Neural crest cell (in vitro differentiated cells): ENCODE measurements at regions not wholly inside any gene's neighbourhood (a gene's known extent, or its start where the extent isn't known, plus 50 kb on each side); places are given as distances from the start of the nearest gene placed in this dataset.

Experiments
- DNase-seq: peaks from one replicate; pipeline ENCODE4 v3.0.0; 2021; ENCODE audit warnings: low read depth, mixed read lengths, low spot score
- H3K27ac Mint-ChIP-seq: one replicate; pipeline ENCODE4 v1.8.0; 2021; ENCODE audit warnings: mild to moderate bottlenecking, mixed read lengths; ENCODE audit not compliant: unreplicated experiment
- H3K27me3 Mint-ChIP-seq: 2 replicates; pipeline ENCODE4 v1.8.0; 2021; ENCODE audit warnings: low read depth, mild to moderate bottlenecking, mixed read lengths
- H3K36me3 Mint-ChIP-seq: 2 replicates; pipeline ENCODE4 v1.8.0; 2021; ENCODE audit warnings: low read depth, mild to moderate bottlenecking, mixed read lengths
- H3K4me1 Mint-ChIP-seq: 2 replicates; pipeline ENCODE4 v1.8.0; 2021; ENCODE audit warnings: mixed read lengths
- H3K4me3 Mint-ChIP-seq: one replicate; pipeline ENCODE4 v1.8.0; 2021; ENCODE audit warnings: mild to moderate bottlenecking, mixed read lengths
- H3K9me3 Mint-ChIP-seq: 2 replicates; pipeline ENCODE4 v1.8.0; 2021; ENCODE audit warnings: mixed read lengths
- CTCF ChIP-seq: fragments of 200-600 bp; sonication (generic); conservative IDR thresholded peaks from 2 replicates; pipeline ENCODE4 v1.5.0; 2021; ENCODE audit warnings: antibody characterized with exemption, mild to moderate bottlenecking

DNA sequence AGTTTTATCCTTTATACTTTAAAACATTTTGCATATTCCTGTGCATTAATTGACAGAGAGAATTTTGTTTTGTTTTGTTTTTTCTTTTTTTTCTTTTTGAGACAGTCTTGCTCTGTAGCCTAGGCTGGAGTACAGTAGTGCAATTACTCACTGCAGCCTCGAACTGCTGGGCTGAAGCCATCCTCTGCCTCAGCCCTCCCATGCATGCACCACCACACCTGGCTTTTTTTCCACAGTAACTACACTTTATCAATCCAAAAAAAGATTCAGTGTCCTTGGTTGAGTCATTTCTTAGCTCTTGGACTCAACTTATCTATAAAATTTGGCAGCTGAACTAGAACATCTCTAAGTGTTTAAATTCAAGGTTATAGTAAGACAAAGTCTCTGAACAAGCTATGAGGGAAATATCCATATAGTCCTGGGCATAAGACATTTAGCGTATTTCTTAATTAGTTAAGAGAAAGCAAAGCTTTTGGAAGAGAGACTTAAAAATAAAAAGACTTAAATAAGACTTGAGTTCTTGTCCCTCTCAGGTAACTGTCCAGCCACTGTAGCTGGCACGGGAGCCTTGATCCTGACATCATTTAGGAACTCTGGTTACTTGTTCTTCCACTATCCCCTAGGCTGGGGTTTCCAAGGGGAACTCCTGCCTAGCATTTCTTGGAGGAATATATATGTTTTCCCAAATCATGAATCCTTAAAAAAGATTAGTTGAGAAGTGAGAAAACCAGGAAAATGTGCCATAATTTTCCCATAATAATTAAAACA, 300.1 kb downstream of the HACE1 start:
- DNase-seq: no peak
- Mint-ChIP-seq H3K9me3 (peaks cover 3% of the 10 kb centered on the region), H3K27ac (no peak overlapping the region), H3K4me3 (no peak overlapping the region), H3K36me3 (no peaks in the 10 kb centered on the region), H3K4me1 (no peaks in the 10 kb centered on the region), H3K27me3 (peaks cover 2% of the 10 kb centered on the region)
- TF ChIP-seq CTCF: no peak

GRCh38 chr6:104558746-104559145, 301.0 kb downstream of the HACE1 start:
- H3K9me3 Mint-ChIP-seq: peaks cover 3% of the 10 kb centered on the region
- H3K36me3 Mint-ChIP-seq: no peaks in the 10 kb centered on the region
- H3K27me3 Mint-ChIP-seq: peaks cover 2% of the 10 kb centered on the region
- H3K27ac Mint-ChIP-seq: no peak overlapping the region
- no peak for TF ChIP-seq CTCF
- no peak overlapping the region for H3K4me3 Mint-ChIP-seq
- no peaks in the 10 kb centered on the region for H3K4me1 Mint-ChIP-seq
- DNase-seq: no peak

DNA sequence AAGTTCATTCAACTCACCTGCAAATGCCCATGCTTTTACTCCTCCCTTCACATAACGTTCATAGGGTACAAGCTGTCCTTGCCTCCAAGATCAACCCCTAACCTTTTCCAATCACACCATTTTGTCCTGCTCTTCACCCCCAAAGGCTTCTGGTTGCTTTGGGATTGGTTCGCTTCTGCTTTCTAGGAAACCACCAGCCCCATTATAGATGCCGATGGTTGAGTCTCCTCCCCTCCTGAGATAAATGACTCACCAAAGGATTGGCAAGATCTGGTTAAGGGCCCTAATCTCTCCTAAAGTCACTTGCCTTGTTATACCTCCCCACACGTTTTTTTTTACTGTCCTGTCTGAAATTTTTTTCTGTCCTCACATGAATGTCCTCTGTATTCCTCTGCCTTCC, 311.4 kb downstream of the HACE1 start:
- DNase-seq: no peak
- no peaks in the 10 kb centered on the region for H3K4me1 Mint-ChIP-seq
- no peak overlapping the region for H3K27ac Mint-ChIP-seq
- no peak for TF ChIP-seq CTCF
- no peaks in the 10 kb centered on the region for H3K36me3 Mint-ChIP-seq
- no peaks in the 10 kb centered on the region for H3K27me3 Mint-ChIP-seq
- no peaks in the 10 kb centered on the region for H3K9me3 Mint-ChIP-seq
- no peak overlapping the region for H3K4me3 Mint-ChIP-seq

DNA sequence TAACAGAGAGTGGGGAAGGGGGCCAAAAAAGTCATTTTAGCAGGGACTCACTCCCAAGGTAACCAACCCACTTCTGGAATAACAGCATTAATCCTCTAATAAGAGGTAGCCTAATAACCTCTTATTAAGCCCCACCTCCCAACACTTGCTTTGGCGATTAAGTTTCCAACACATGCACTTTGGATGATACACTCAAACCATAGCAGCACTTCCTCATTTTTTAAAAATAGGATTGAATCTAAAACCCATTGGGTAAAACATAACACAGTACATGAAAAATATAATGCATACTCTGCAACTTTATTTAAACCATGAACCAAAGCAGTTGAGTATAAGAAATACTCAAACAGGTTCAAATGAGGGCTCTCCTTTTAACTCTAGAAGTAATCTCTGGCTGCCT, 318.3 kb downstream of the HACE1 start:
- Mint-ChIP-seq H3K27me3 (no peaks in the 10 kb centered on the region), H3K36me3 (no peaks in the 10 kb centered on the region), H3K4me1 (peaks cover 4% of the 10 kb centered on the region), H3K9me3 (no peaks in the 10 kb centered on the region), H3K27ac (no peak overlapping the region), H3K4me3 (no peak overlapping the region)
- no peak for TF ChIP-seq CTCF
- DNase-seq: no peak

DNA sequence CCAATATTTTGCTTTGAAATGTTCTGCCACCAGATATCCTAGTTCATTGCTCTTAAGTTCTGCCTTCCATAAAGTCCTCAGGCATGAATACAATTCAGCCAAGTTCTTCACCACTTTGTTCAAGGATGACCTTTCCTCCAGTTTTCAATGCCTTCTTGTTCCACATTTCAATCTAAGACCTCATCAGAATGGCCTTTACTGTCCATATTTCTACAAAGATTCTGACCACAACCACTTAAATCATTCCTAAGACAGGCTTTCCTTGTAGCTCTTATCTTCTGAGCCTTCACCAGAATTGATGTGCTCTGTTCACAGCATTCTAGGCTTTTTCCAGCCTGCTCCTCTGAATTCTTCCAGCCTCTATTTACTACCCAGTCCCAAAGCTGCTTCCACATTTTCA, 319.0 kb downstream of the HACE1 start:
- Mint-ChIP-seq H3K4me1 (peaks cover 4% of the 10 kb centered on the region), H3K27me3 (no peaks in the 10 kb centered on the region), H3K4me3 (no peak overlapping the region), H3K27ac (no peak overlapping the region), H3K9me3 (no peaks in the 10 kb centered on the region), H3K36me3 (no peaks in the 10 kb centered on the region)
- DNase-seq: no peak
- no peak for TF ChIP-seq CTCF
